ENCODE measurements at regions not wholly inside any gene's neighbourhood (a gene's known extent, or its start where the extent isn't known, plus 50 kb on each side); places are given as distances from the start of the nearest gene placed in this dataset.
A peak's percentile ranks its signal among the peaks of the same experiment; 100 is the strongest.
"Not testable (repeated sequence)": the region's sequence is repeated elsewhere in the genome, so short reads cannot be mapped to it uniquely, and the experiment has no call there.

DNA sequence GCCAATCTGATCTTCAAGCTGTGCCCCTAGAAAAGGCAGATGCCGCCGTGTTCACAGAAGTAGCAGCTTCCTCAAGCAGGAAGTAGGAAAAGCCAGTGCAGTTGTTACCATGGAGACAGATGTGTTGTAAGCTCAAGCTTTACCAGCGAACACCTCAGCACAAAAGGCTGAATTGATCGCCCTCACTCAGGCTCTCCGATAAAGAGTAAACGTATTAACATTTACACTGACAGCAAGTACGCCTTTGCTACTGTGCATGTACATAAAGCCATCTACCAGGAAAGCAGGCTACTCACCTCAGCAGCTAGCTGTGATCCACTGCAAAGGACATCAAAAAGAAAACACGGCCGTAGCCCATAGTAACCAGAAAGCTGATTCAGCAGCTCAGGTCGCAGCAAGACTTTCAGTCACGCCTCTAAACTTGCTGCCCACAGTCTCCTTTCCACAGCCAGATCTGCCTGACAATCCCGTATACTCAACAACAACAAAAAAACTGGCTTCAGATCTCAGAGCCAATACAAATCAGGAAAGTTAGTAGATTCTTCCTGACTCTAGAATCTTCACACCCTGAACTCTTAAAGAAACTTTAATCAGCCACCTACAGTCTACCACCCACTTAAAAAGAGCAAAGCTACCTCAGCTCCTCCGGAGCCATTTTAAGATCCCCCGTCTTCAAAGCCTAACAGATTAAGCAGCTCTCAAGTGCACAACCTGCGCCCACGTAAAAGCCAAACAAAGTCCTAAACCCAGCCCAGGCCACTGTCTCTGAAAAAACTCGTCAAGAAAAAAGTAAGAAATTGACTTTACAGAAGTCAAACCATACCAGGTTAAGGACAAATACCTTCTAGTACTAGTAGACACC is 160.0 kb downstream of the DEFB131A start:
- DNase-seq (ENCODE audit: low spot score): peak; percentile 76

DNA sequence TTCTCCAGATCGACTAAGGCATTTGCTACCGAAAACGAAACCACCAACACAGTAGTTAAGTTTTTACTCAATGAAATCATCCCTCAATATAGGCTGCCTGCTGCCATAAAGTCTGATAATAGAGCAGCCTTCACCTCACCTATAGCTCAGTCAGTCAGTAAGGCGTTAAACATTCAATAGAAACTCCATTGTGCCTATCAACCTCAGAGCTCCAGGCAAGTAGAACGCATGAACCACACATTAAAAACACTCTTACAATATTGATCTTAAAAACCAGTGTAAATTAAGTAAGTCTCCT is 160.6 kb downstream of the DEFB131A start:
- DNase-seq (ENCODE audit: low spot score): peak; percentile 34

DNA sequence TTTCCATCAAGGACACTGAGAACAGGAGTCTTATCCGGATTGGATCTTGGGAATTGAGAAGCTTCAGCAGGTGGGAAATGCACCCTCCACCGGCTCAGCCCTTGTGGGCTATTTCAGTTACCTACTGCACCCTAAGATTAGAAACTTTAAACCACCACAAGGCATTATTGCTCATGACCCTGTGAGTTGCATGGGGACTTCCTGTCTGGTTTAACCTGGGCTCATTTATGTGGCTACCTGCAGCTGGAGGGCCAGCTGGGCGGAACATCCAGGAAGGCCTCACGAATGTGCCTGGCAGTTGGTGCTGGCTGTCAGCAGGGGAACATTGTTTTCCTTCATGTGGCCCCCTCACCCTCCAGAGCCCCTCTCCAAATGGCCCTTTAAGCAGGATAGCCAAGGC is 164.1 kb downstream of the DEFB131A start:
- DNase-seq (ENCODE audit: low spot score): no peak

DNA sequence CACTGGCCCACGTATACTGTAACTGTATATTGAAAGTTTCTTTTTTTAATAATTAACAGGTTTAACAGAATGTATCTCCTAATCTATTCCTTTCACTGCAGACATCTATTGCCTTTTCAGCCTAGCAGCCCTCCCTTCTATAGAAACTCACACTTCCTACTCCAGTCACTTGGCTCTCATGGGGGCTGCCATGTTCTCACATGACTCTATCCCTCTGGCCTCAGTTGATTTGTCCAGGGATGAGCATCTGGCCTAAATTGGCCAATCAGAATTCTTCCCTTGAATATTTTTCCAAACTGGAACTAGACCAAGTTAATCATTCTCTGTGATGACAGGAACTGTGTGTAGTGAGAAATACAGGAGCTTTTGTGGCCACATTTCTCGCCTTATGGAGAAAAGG is 166.1 kb downstream of the DEFB131A start:
- DNase-seq (ENCODE audit: low spot score): not testable (repeated sequence)

DNA sequence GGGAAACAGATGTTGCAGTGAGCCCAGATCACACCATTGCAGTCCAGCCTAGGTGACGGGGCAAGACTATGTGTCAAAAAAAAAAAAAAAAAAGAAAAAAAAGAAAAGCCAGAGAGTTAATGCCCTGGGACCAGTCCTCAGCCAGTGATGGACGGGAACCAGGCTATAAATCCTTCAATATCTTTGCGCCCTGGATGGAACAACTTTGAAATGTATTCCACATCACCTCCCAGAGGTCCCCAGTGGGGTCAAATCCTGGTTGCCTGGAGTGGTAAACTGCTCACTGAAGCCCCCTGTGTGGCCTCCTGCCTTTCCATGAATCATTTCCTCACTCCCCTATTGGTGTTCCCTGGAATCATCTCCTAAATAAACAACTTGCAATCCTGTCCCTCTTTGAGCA is 166.9 kb downstream of the DEFB131A start:
- DNase-seq (ENCODE audit: low spot score): no peak

DNA sequence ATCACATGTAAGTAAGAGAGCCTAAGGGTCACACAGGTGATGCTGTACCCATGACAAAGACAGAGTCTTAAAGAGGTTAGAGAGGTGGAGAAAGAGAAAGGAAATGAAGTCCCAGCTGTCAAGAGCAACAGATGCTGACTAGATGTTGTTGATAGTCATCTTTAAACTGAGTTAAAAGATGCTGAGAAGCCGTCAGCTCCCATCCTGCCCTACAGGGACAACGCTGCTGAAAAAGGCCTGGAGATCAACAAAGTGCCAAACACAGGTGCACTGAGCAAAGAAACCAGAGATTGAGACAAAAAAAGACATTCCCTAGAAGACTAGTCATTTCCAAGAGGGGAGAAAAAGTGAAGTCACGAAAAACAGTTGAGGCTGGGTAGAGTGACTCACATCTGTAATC is 145.0 kb upstream of the DRD5 start:
- DNase-seq (ENCODE audit: low spot score): not testable (repeated sequence)

DNA sequence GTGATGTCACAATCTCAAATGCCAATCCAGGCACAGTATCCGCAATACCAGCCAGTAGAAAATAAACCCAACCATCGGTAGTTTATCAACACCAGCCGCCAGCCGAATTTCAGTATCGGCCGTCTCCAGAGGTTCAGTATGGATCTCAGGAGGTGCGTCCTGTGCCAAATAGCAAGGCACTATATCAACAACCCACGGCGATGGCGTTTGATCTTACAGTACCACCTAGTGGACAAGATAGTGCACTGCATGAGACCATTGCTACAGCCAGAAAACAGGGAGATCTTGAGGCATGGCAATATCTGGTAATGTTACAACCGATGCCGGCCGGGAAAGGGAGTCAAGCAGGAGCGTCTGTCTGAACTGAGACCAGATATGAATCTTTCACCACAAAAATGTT is 121.8 kb upstream of the DRD5 start:
- DNase-seq (ENCODE audit: low spot score): peak; percentile 6

DNA sequence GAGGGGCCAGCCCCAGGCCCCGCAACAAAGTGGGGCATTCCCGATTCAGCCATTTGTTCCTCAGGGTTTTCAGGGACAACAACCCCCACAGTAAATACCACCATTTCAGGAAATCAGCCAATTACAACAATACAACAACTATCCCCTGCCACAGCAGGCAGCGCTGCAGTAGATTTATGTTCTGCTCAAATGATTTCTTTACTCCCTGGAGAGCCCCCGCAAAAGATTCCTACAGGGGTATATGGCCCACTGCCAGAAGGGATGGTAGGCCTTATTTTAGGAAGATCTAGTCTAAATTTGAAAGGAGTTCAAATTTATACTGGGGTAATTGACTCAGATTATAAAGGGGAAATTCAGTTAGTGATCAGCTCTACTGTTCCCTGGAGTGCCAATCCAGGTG is 120.5 kb upstream of the DRD5 start:
- DNase-seq (ENCODE audit: low spot score): not testable (repeated sequence)

DNA sequence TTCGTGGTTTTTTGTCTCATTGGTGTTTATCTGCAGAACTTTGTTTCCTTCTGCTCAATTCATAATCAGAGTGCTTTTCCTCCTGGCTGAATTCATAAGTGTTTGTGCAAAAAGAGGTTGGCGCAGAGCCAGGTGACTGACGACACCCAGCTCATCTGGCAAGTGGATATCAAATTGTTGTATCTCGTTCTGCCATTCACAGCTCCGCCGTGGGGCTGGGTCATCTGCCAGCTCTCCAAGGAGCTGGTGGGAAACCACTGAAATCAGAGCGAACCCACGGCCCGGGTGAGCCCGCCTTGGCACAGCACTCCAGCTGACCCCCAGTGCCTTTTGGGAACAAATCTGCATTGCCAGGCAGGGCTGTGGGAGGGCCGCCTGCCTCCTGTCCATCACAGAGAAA is 110.7 kb upstream of the DRD5 start:
- DNase-seq (ENCODE audit: low spot score): not testable (repeated sequence)

DNA sequence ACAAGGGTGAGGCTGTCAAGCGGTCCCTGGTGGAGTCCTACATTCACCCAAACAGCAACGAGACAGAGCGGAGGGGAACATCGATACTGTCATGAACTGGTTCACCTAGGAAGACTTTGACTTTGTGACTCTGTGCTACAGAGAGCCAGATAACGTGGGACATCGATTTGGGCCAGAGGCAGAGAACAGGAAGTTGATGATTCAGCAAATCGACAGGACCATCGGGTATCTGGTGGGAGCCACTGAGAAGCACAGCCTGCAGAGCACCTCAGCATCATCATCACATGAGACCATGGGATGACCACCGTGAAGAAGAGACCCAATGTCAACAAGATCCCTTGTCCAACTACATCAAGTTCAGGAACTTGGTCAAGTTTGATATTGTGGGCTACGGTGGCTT is 104.1 kb upstream of the DRD5 start:
- not testable (repeated sequence) for DNase-seq (ENCODE audit: low spot score)

DNA sequence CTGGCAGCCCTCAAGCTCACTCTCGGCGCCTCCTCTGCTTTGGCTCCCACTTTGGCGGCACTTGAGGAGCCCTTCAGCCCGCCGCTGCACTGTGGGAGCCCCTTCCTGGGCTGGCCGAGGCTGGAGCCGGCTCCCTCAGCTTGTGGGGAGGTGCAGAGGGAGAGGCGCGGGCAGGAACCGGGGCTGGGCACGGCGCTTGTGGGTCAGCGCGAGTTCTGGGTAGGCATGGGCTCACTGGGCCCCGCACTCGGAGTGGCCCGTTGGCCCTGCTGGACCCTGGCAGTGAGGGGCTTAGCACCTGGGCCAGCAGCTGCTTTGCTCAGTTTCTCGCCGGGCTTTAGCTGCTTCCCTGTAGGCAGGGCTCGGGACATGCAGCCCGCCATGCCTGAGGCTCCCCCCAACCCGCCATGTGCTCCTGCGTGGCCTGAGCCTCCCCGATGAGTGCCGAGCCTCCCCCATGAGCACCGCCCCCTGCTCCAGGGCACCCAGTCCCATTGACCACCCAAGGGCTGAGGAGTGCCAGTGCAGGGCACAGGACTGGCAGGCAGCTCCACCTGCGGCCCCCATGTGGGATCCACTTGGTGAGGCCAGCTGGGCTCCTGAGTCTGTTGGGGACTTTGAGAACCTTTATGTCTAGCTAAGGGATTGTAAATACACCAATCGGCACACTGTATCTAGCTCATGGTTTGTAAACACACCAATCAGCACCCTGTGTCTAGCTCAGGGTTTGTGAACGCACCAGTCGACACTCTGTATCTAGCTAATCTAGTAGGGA is 101.5 kb upstream of the DRD5 start:
- DNase-seq (ENCODE audit: low spot score): no peak

DNA sequence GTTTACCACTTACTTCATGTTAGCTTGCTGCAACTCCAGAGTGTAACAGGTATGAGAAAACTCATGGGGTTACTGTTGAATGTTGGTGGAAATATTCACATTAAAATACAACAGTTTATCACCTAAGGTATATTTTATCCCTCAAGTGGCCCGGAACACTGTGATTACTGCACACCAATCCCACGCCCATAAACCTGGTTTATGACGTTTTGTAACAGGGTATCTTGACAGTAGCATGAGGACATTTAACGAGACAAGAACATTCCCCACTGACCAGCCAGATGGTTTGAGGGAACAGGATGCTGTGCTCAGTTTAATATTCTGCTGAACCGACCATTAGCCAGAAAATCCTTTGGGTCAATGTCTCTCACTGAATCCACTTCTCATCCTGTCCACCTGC is 98.3 kb upstream of the DRD5 start:
- not testable (repeated sequence) for DNase-seq (ENCODE audit: low spot score)

DNA sequence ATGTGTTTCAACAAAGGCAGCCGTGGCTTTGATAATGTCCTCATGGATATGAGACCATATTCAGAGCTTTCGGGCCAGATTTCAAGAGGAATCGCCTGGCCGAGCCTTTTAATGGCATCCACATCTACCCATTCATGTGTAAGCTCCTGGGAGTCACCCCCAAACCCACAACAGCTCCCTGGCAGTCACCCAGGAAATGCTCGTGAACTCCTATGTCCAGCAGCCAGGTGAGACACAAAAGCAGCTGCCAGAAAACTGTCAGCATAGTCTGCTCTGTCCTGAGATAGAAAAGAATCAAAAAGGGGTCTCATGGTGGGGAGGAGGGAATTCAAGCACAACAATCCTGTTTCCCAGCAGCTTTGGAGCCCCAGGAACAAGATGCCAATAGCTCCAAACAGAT is 96.4 kb upstream of the DRD5 start:
- not testable (repeated sequence) for DNase-seq (ENCODE audit: low spot score)

DNA sequence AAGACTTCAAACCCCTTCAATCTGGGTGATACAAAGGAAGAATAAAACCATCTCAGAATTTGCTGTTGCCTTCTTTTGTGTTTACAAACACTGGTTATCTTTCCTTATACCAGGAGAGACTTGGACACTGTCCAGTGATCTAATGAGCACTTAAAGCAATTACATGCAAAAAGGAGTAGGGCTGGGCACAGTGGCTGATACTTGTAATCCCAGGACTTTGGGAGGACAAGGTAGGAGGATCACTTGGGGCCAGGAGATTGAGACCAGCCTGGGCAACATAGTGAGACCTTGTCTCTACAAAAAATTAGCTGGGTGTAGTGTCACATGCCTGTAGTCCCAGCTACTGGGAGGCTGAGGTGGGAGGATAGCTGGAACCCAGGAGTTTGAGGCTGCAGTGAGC is 95.7 kb upstream of the DRD5 start:
- DNase-seq (ENCODE audit: low spot score): no peak

DNA sequence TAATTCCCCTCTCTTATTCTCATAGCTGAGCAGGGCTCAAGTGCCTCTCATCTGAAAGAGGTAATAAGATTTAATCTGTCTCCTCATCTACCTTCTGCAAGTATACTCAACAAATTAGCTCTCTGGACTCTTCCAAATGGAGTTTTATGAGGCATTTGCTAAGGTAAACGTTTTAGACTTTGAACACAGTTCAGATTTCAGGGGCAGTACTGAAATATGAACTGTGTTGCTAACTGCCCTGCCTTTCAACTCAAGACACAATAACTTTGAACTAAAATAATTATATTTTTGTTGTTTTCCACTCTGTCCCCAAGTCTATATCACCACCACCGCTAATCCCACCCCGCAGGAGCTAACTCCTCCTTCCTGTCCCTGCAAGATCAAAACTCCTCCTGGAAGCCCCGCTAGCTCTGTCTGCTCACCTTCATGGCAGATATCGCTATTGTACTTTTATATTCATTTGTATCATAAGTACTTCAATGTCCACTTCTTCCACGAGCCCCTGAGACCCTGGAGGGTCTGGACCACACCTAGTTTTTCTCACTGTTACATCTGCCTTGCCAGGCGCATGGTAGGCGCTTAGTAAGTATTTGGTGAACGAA is 90.7 kb upstream of the DRD5 start:
- DNase-seq (ENCODE audit: low spot score): not testable (repeated sequence)

DNA sequence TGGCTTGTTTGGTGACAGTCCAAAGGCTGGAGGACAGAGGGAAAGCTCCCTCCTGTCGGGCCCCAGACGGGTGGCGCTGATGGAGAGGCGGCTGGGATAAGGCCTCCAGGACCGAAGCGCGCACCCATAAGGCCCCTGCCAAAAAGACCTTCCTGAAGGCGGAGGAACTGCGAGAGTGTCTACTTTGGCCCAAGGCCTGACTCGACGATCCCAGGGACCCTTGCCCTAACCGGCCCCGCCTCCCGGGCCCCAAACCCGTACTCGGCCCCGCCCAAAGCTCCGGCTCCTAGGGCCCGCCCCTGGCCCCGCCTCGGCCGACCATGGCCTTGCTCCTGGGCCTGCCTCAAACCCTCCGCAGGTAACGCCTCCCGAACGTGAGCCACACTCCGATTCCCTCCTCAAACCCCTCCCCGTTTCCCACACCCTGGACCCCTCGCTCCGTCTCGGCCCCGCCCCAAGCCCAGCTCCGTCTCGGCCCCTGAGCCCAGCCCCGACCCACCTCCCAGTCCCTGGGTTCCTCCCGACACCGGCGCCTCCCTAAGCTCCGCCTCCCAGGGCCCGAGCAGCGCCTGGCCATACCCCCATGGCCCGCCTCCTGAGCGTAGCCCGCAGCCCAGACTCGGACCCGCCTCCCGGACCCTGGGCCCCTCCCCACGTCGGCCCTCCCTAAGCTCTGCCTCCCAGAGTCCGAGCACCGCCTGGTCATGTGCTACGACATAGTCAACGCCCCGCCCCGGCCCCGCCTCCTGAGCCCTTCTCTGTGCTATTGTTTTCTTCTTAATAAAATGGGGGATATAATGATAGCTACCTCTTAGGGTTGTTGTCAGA is 90.0 kb upstream of the DRD5 start:
- DNase-seq (ENCODE audit: low spot score): peak; percentile 94

DNA sequence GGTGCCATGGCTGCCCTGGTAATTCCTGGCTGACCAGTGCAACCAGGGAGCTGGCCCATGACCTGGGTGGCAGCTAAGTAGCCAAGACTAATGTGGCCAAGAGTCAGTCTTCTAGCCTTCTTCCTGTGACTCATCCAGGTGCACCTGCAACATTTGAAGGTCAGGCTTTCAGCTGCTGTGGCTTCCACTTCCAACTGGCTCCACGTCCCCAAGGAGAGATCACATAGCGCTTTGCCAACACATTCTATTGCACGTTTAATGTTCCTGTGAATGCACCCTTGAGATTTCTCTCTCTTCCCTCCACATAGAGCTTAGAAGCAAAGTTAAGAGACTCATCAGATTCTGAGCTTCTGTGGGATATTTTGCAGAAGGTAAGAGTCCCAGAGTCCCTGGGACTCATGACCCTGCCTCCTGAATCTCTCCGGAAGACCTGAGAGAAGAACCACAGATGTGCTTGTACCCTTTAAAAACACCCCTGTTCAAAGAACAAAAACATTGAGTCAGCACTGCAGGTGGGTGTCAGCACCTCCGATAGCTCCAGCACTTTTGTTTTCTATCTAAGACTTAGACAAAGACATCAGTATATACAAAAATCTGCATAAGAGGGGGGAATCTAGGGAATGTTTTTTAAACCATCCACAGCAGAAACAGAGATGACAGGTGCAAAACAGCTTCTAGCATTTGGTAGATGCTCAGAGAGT is 88.5 kb upstream of the DRD5 start:
- DNase-seq (ENCODE audit: low spot score): peak; percentile 7

DNA sequence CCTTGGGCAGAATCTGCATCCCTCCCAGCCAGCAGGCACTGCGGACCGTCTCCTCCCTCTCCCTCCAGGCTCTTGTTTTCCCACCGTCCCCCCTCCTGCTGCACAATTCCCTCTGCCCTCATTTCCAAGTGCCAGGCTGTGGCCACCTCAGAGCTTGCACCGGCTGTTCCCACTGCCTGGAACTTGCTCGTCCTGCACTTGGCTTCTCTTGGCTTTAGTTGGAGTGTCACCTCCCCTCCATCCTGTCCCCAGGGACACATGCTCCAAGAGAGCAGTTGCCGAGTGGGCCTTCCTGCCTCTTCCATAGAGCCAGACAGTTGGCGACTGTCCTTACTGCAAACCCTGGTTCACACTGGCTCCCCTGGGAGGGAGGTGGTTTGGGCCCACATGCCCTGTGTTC is 87.0 kb upstream of the DRD5 start:
- not testable (repeated sequence) for DNase-seq (ENCODE audit: low spot score)

DNA sequence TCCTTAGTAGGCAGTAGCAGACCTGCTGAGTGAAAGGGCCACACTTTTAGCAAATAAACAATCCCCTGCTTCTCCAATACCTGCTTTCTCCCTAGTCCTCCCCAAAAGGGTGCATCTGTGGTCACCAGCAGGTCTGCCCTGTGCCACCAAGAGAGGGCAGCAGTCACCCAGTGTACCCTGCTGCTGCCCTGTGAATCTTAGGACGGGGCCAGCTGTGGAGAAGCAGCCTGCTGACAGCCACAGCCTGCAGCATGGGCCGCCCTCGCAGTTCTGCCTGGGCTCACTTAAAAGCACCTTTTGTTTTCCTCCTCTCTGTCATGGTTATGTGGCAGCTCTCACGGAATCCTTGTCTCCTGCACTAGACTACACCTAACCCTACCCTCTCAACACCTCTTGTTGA is 85.4 kb upstream of the DRD5 start:
- DNase-seq (ENCODE audit: low spot score): peak; percentile 24

DNA sequence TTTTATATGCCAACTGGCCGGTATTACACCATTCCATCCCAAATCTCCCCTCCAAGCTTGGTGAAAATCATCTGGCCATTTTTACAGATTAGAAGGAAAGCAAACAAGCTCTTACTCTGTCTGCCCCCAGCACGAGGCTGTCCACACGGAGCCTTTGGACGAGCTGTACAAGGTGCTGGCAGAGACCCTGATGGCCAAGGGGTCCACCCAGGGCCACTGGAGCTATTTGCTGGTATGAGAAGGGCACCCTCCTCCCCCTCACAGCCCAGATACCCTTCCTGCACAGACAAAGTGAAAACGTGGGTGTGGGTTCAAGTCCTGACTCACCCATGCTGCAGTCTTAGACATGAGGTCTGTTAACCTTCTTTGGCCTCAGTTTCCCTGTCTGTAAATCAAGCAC is 84.9 kb upstream of the DRD5 start:
- DNase-seq (ENCODE audit: low spot score): not testable (repeated sequence)

DNA sequence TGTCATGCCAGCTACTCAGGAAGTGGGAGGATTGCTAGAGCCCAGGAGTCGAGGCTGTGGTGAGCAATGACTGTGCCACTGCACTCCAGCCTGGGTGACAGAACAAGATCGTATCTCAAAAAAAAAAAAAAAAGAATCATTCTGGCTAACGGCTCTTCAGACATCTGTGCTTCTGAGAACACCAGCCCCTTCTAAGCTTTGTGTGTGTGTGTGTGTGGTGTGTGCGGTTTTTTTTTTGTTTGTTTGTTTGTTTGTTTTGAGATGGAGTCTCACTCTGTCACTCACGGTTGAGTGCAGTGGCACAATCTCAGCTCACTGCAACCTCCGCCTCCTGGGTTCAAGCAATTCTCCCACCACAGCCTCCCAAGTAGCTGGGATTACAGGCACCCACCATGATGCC is 79.4 kb upstream of the DRD5 start:
- not testable (repeated sequence) for DNase-seq (ENCODE audit: low spot score)

DNA sequence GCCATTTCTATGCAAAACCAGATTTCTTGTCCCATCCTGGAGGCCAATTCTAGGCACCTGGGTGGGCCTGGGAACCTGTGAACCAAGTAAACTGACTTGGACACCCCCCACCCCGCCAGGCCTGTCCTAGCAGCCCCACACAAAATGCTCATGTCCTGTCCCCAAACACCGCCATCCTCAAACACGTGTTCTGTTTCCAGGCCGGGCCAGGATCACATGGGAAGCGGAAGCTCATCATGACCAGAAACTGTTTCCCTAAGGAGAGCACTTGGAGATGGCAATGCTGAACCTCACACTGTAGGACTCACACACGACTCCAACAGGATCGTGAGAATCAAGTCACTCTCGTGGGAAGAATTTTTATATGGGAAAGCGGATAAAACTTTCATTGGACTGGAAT is 78.7 kb upstream of the DRD5 start:
- DNase-seq (ENCODE audit: low spot score): not testable (repeated sequence)
